Fibroblast of lung (primary cell): ENCODE measurements at regions not wholly inside any gene's neighbourhood (a gene's known extent, or its start where the extent isn't known, plus 50 kb on each side); places are given as distances from the start of the nearest gene placed in this dataset.

Source experiments
- EZH2 ChIP-seq: IDR thresholded peaks from 2 replicates; pipeline ENCODE4 v1.5.1; 2012; ENCODE audit warnings: low read length, control low read depth, mild to moderate bottlenecking; ENCODE audit errors: missing control alignments
- TF ChIP-seq, protein P1 (sequence below), 2 donors: IDR thresholded peaks in 1 of 2; conservative IDR thresholded peaks in 1 of 2; 1 replicate in 1 of 2; 2 replicates in 1 of 2; pipeline ENCODE4 v1.5.1; 2011 to 2012; ENCODE audit warnings: low read length in 2 of 2, control low read depth in 1 of 2, inconsistent platforms in 1 of 2, low read depth in 1 of 2, mild to moderate bottlenecking in 1 of 2

- TF ChIP-seq, protein P1, sequence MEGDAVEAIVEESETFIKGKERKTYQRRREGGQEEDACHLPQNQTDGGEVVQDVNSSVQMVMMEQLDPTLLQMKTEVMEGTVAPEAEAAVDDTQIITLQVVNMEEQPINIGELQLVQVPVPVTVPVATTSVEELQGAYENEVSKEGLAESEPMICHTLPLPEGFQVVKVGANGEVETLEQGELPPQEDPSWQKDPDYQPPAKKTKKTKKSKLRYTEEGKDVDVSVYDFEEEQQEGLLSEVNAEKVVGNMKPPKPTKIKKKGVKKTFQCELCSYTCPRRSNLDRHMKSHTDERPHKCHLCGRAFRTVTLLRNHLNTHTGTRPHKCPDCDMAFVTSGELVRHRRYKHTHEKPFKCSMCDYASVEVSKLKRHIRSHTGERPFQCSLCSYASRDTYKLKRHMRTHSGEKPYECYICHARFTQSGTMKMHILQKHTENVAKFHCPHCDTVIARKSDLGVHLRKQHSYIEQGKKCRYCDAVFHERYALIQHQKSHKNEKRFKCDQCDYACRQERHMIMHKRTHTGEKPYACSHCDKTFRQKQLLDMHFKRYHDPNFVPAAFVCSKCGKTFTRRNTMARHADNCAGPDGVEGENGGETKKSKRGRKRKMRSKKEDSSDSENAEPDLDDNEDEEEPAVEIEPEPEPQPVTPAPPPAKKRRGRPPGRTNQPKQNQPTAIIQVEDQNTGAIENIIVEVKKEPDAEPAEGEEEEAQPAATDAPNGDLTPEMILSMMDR (conservative IDR thresholded peaks at IDR 0.05 in 1 of 2, IDR thresholded peaks at IDR 0.05 in 1 of 2; ENCODE audit: low read depth in 1 of 2, low read length in 2 of 2): no peak
- no peak for TF ChIP-seq EZH2
Measured at GRCh38 chr20:39581034-39581433, 618.9 kb downstream of the DHX35 start.
